Common myeloid progenitor, CD34-positive (primary cell): ENCODE measurements at regions not wholly inside any gene's neighbourhood (a gene's known extent, or its start where the extent isn't known, plus 50 kb on each side); places are given as distances from the start of the nearest gene placed in this dataset.
"Not testable (repeated sequence)": the region's sequence is repeated elsewhere in the genome, so short reads cannot be mapped to it uniquely, and the experiment has no call there.

Source experiments
- CTCF ChIA-PET: fragments of 350-600 bp; sonication (Branson Sonifier 250); formaldehyde crosslinking; loops from one replicate; lab custom pipeline; 2021; ENCODE audit warnings: antibody characterized with exemption; lab: Charles Lee
- POLR2A ChIA-PET: fragments of 350-600 bp; sonication (Branson Sonifier 250); formaldehyde crosslinking; loops from one replicate; lab custom pipeline; 2021; ENCODE audit warnings: antibody characterized with exemption; lab: Charles Lee
- DNase-seq, 3 donors: peaks; one replicate each; pipeline versions ENCODE4 v3.0.0 to v3.0.0-alpha.2; 2013
- H3K27ac ChIP-seq, 2 experiments: 1 replicate in 1 of 2; 2 replicates in 1 of 2; pipeline ENCODE4 v1.7.0; 2013; ENCODE audit warnings: inconsistent platforms in 2 of 2, low read length in 2 of 2, mild to moderate bottlenecking in 2 of 2, low read depth in 1 of 2, moderate library complexity in 1 of 2; ENCODE audit not compliant: severe bottlenecking in 2 of 2, insufficient read depth in 1 of 2, poor library complexity in 1 of 2
- H3K27me3 ChIP-seq, 5 experiments: replicated peaks in 2 of 5; 1 replicate in 3 of 5; 2 replicates in 2 of 5; pipeline versions ENCODE4 v1.6.1 to v1.7.0; 2013; ENCODE audit warnings: low read length in 4 of 5, mild to moderate bottlenecking in 2 of 5, moderate library complexity in 2 of 5, inconsistent platforms in 1 of 5; ENCODE audit not compliant: insufficient read depth in 5 of 5, control insufficient read depth in 4 of 5
- H3K36me3 ChIP-seq, 4 experiments: 1 replicate in 2 of 4; 2 replicates in 2 of 4; pipeline versions ENCODE4 v1.6.1 to v1.7.0; 2013; ENCODE audit warnings: low read length in 3 of 4, control low read depth in 1 of 4, mild to moderate bottlenecking in 1 of 4; ENCODE audit not compliant: control insufficient read depth in 4 of 4, insufficient read depth in 4 of 4
- H3K4me1 ChIP-seq, 4 experiments: 1 replicate in 3 of 4; 2 replicates in 1 of 4; pipeline versions ENCODE4 v1.6.1 to v1.7.1; 2013; ENCODE audit warnings: low read length in 3 of 4, mild to moderate bottlenecking in 3 of 4, control low read depth in 1 of 4, inconsistent platforms in 1 of 4, moderate library complexity in 1 of 4; ENCODE audit not compliant: control insufficient read depth in 4 of 4, insufficient read depth in 4 of 4; ENCODE audit errors: control extremely low read depth in 1 of 4
- H3K4me3 ChIP-seq, 7 experiments: 1 replicate in 4 of 7; 2 replicates in 3 of 7; pipeline versions ENCODE4 v1.5.1 to v1.7.0; 2013; ENCODE audit warnings: mild to moderate bottlenecking in 7 of 7, low read length in 6 of 7, moderate library complexity in 6 of 7, inconsistent platforms in 2 of 7, low read depth in 2 of 7, control low read depth in 1 of 7; ENCODE audit not compliant: insufficient read depth in 4 of 7, control insufficient read depth in 1 of 7; ENCODE audit errors: extremely low read depth in 1 of 7
- H3K9me3 ChIP-seq, 5 experiments: 1 replicate in 4 of 5; 2 replicates in 1 of 5; pipeline versions ENCODE4 v1.6.1 to v1.7.1; 2013; ENCODE audit warnings: low read length in 4 of 5, mild to moderate bottlenecking in 2 of 5, inconsistent platforms in 1 of 5, low read depth in 1 of 5, moderate library complexity in 1 of 5; ENCODE audit not compliant: control insufficient read depth in 4 of 5, insufficient read depth in 2 of 5; ENCODE audit errors: control extremely low read depth in 1 of 5
- WGBS: methylation state at CpG from one replicate; pipeline ENCODE4 v1.1.5; 2013; ENCODE audit not compliant: insufficient coverage; 5-methylcytosine and 5-hydroxymethylcytosine counted together

DNA sequence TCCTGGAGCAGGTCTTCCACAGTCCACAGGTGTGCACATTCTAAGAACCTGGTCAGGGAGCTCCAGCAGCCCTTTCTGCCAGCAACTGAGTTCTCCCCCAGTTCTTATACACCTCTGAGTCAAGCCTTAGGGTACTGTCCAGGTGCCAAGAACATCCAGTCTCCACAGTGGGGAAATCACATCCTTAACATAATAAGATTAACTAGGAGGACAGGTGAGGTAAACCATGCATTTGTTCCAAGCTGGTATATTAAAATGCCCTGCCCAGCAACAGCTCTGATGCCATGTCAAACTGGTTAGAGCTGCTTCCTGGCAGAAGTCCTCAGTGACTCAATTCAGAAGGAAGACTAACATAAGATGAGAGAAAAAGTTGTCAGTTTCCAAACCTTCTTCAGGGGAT, 303.9 kb upstream of the SGK1 start:
- ChIA-PET CTCF (interaction anchor here (1.4 to 1.6 kb wide), 2 partner anchors 15 to 19 kb away, joined by 3 to 5 read pairs; no protein-coding TSS in a partner anchor), POLR2A (no interaction called here)
- no peak for DNase-seq
- H3K9me3 ChIP-seq = no peaks in the 10 kb centered on the region
- H3K27me3 ChIP-seq = peaks cover 0 to 46% (median 5%) of the 10 kb centered on the region in 5 experiments
- H3K27ac ChIP-seq = no peak overlapping the region
- H3K4me1 ChIP-seq = peaks cover 0 to 2% (median 0%) of the 10 kb centered on the region in 4 experiments
- H3K4me3 ChIP-seq = no peak overlapping the region
- H3K36me3 ChIP-seq = no peaks in the 10 kb centered on the region

DNA sequence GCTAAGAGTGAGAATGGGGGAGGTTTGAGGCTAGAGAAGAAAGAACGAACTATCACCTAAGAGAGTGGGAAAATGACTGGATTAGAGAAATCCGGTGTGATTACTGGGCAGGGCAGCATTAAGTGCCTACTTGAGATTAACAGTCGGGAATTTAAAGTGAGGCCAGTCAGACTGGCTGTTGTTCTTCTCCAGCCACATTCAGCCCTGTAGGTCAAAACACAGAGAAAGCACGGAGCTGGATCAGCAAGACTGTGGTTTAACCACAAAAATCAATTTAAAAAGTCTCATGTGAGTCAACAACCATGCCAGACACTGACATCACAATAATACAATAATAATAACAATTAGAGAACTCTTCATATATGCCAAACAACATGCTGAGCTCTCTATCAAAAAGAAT, 301.9 kb upstream of the SGK1 start:
- POLR2A ChIA-PET = interaction anchor here (0.6 kb wide), 1 partner anchor 94 kb away, joined by 4 read pairs; no protein-coding TSS in a partner anchor
- H3K4me1 ChIP-seq = peaks cover 0 to 2% (median 0%) of the 10 kb centered on the region in 4 experiments
- CTCF ChIA-PET = interaction anchor here (1.3 kb wide), 1 partner anchor 10 kb away, joined by 3 read pairs; no protein-coding TSS in a partner anchor

DNA sequence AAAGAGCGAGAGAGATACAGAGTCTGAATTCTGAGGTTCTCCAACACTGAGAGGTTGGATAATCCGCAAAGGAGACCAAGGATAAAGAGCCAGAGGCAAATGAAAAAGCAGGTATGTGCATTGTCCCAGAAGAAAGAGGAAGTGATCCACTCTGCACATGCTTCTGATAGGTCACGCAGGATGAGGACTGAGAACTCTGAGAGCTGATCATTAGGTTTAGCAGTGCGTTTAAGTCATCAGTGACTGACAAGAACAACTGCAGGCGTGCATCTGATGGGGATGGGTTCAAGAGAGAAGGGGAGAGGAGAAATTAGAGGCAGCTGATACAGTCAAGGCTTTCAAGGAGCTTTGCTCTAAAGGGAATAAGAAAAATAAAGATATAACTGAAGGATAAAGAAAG, 301.2 kb upstream of the SGK1 start:
- WGBS = 94% methylated on average over 5 of the region's 5 CpGs
- peak in 1 of 3 donors; percentile 24 for DNase-seq
- no peak overlapping the region for H3K27ac ChIP-seq
- no peaks in the 10 kb centered on the region for H3K9me3 ChIP-seq
- H3K4me3 ChIP-seq = no peak overlapping the region
- ChIA-PET CTCF (interaction anchor here (1.2 to 1.3 kb wide), 2 partner anchors 10 to 19 kb away, joined by 3 read pairs; no protein-coding TSS in a partner anchor), POLR2A (no interaction called here)
- H3K36me3 ChIP-seq = no peaks in the 10 kb centered on the region
- peaks cover 0 to 2% (median 0%) of the 10 kb centered on the region in 4 experiments for H3K4me1 ChIP-seq
- peaks cover 0 to 33% (median 0%) of the 10 kb centered on the region in 5 experiments for H3K27me3 ChIP-seq

More for the DNA sequence above, 301.9 kb upstream of the SGK1 start:
- peaks cover 0 to 35% (median 0%) of the 10 kb centered on the region in 5 experiments for H3K27me3 ChIP-seq
- WGBS = 82% methylated on average over 3 of the region's 4 CpGs
- H3K36me3 ChIP-seq = no peaks in the 10 kb centered on the region
- H3K9me3 ChIP-seq = no peaks in the 10 kb centered on the region
- no peak for DNase-seq
- H3K4me3 ChIP-seq = no peak overlapping the region
- no peak overlapping the region for H3K27ac ChIP-seq

DNA sequence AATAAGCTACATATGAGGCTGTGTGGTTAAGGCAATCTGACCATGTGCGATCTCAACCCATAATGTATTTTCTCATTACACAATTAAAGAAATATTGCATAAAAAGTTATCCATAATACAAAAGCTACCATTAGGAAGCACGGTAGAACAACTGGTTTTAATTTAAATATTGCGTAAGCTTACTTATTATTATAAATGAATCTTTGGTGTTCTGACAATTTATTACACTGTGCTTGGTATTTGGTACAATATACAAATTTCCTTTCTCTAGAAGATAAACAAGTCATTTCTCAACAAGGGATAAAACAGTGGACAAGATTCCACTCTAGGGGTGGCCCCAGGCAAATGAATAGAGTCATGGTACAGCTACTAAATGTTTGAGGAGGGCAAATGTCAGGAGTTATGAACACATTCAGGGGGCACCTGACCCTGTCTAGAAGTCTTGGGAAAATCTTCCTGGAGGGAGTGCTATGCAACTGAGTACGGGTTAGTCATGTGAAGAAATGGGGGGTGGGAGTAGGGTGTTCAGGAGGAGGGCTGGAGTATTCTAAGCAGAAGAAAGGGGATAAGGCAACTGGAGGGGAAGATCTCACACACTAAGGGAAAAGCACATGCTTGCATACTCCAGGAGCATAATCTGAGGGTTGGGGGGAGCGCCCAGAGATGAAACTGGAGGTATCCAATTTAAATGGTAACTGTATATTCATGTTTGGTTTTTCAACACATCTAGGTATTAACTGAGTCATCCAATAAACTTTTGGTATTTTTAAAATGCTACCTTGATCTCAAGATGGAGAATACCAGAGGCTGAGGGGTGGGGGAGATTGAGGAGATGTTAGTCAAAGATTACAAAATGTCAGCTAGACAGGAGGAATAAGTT, 296.9 kb upstream of the SGK1 start:
- 100% methylated on average over 1 of the region's 5 CpGs for WGBS
- POLR2A ChIA-PET = interaction anchor here (0.7 kb wide), 1 partner anchor 437 kb away, joined by 4 read pairs; no protein-coding TSS in a partner anchor
- CTCF ChIA-PET = no interaction called here

DNA sequence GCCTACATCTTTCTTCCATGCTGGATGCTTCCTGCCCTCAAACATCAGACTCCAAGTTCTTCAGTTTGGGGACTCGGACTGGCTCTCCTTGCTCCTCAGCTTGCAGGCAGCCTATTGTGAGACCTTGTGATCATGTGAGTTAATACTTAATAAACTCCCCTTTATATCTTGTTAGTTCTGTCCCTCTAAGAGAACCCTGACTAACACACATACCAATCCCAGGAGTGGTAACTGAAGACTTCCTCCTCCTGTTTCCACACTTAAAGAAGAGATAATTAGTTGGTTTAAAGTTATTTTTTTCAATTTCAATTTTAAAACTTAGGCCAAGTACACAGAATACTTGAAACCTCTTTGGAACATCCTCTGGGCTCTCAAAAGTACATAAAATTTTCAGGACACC, 294.2 kb upstream of the SGK1 start:
- WGBS = no CpG with 5 or more reads among the region's 1 CpG
- H3K27me3 ChIP-seq, CTCF ChIA-PET: not testable (repeated sequence)

More for the DNA sequence above, 296.9 kb upstream of the SGK1 start:
- Histone ChIP-seq H3K27me3 (peaks cover 0 to 3% (median 0%) of the 10 kb centered on the region in 5 experiments), H3K27ac (no peak overlapping the region), H3K36me3 (no peaks in the 10 kb centered on the region), H3K9me3 (peaks cover 0 to 4% (median 0%) of the 10 kb centered on the region in 5 experiments), H3K4me3 (no peak overlapping the region), H3K4me1 (peaks cover 0 to 2% (median 0%) of the 10 kb centered on the region in 4 experiments)
- no peak for DNase-seq

DNA sequence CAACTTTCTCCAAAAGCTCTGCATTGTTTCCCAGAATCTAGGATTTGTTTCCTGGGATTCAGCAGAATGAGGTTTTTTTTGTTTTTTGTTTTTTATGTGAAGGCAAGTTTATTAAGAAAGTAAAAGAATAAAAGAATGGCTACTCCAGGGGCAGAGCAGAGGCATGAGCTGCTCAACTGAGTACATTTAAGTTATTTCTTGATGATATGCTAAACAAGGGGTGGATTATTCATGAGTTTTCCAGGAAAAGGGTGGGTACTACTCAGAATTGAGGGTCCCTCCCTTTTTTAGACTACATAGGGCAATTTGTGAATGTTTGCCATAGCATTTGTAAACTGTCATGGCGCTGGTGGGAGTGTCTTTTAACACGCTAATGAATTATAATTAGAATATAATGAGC, 292.5 kb upstream of the SGK1 start:
- no peaks in the 10 kb centered on the region for H3K27me3 ChIP-seq
- CTCF ChIA-PET = interaction anchor here (1.4 kb wide), 2 partner anchors 10 to 302 kb away, joined by 3 read pairs; no protein-coding TSS in a partner anchor
- no CpG with 5 or more reads among the region's 2 CpGs for WGBS
- peaks cover 0 to 4% (median 0%) of the 10 kb centered on the region in 5 experiments for H3K9me3 ChIP-seq
- no peak for DNase-seq
- POLR2A ChIA-PET = no interaction called here
- no peaks in the 10 kb centered on the region for H3K36me3 ChIP-seq
- no peaks in the 10 kb centered on the region for H3K4me1 ChIP-seq
- no peak overlapping the region for H3K4me3 ChIP-seq
- no peak overlapping the region for H3K27ac ChIP-seq

More for the DNA sequence above, 294.2 kb upstream of the SGK1 start:
- H3K36me3 ChIP-seq, DNase-seq, H3K9me3 ChIP-seq, POLR2A ChIA-PET, H3K27ac ChIP-seq, H3K4me3 ChIP-seq, H3K4me1 ChIP-seq: not testable (repeated sequence)
